Stromal cell of bone marrow (primary cell): ENCODE measurements at regions not wholly inside any gene's neighbourhood (a gene's known extent, or its start where the extent isn't known, plus 50 kb on each side); places are given as distances from the start of the nearest gene placed in this dataset.
"Not testable (repeated sequence)": the region's sequence is repeated elsewhere in the genome, so short reads cannot be mapped to it uniquely, and the experiment has no call there.

Source experiments
- DNase-seq: peaks from one replicate; pipeline ENCODE4 v3.0.0-alpha.2; 2012; ENCODE audit warnings: low read depth

DNA sequence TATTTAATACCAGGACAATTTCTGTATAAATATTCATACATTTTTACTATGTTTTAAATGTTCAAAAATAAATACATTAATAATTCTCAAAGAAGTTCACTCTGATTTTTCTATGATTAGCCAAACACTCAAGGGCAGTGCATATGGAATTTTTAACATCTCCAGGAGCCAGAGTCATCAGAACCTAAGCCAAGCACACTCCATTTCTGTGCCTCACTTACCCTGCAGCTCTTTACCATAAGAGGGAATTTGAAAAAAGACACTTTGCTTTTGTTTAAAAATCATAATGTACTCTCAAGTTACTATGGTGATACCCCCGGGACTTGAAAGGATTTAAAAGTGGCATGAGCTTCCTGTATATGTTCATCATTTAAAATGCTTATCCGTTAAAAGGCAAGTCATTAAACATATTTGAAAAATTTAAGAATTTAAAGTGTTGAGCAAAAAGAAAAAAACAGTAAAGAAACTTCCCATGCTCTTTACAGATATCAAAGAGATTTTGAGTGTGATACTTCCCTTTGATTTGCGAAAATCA lies 747.4 kb upstream of the NECTIN3 start:
- no peak for DNase-seq

DNA sequence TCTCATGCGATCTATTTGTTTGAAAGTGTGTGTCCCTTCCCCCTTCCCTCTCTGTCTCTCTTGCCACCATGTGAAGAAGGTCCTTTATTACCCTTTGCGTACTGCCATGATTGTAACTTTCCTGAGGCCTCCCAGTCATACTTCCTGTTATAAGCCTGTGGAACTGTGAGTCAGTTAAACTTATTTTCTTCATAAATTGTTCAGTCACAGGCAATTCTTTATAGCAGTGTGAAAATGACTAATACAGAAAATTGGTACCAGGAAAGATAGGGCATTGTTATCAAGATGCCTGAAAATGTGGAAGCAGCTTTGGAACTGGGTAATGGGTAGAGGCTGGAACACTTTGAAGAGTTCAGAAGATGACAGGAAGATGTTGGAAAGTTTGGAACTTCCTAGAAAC lies 743.7 kb upstream of the NECTIN3 start:
- DNase-seq = no peak

DNA sequence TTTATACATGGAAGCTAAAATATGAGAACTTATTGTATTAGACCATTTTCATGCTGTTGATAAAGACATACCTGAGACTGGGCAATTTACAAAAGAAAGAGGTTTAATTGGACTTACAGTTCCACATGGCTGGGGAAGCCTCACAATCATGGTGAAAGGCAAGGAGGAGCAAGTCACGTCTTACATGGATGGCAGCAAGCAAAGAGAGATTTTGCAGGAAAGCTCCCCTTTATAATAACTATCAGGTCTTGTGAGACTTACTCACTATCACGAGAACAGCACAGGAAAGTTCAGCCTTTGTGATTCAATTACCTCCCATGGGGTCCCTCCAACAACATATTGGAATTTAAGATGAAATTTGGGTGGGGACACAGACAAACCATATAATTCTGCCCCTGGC lies 740.1 kb upstream of the NECTIN3 start:
- not testable (repeated sequence) for DNase-seq

DNA sequence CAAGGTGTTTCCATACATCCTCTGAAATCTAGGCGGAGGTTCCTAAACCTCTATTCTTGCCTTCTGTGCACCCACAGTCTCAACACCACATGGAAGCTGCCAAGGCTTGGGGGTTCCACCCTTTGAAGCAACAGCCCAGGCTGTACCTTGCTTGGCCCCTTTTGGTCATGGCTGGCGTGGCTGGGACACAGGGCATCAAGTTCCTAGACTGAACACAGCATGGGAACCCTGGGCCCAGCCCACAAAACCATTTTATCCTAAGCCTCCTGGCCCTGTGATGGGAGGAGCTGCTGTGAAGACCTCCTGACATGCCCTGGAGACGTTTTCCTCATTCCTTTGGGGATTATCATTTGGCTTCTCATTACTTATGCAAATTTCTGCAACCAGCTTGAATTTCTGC lies 739.0 kb upstream of the NECTIN3 start:
- DNase-seq = no peak

DNA sequence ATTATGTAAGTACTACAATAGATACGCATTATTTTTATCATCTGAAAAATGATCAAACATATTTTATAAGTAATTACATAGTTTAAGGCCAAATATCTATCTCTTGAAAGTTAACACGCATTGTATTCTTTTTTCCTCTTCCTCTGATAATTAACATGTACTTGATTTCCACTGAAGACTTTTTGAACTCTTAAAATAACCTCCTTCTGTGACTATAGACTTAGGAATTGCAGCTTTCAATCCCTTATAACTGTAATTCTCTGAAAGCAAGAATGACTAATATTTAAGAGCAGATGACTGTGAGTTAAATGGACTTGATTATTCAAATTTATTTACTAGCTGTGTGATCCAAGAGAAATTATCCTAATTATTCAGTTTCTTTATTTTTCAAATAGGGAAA lies 730.6 kb upstream of the NECTIN3 start:
- peak; percentile 29 for DNase-seq

DNA sequence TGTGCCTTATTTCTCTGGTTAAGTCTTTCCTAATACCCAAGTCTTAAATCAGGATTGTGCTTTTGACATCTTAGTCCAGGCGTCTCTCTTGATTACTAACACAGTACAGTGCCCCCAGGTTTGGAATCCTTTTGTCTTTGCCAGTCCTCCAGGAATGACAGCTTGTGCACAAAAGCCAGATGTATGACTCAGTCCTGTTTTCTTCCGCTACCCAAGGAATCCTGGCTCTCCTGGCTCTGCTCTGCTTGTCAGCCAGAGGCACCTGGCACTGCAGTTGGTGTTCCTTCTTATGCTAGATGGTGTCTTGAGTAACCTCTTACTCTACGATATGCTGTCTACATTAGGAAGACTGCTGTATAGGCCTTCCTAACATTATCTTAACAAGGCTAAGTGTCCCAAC lies 728.2 kb upstream of the NECTIN3 start:
- no peak for DNase-seq

DNA sequence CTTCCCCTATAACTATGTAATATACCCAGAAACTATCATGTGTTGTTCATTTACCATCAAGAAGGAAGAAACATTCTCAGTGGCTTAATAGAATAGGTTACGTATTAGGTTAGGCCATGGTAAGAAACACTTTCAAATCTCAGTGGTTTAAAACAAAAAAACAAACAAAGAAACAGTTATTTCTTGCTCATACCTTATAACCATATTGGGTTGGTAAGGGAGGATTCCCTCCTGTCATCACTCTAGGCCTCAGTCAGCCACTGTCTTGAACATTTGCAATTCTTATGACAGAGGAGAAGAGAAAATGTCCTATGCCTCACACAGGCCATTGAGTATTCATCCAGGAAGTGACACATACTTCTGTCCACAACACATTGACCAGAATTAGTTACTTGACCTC lies 727.7 kb upstream of the NECTIN3 start:
- DNase-seq = peak; percentile 9

DNA sequence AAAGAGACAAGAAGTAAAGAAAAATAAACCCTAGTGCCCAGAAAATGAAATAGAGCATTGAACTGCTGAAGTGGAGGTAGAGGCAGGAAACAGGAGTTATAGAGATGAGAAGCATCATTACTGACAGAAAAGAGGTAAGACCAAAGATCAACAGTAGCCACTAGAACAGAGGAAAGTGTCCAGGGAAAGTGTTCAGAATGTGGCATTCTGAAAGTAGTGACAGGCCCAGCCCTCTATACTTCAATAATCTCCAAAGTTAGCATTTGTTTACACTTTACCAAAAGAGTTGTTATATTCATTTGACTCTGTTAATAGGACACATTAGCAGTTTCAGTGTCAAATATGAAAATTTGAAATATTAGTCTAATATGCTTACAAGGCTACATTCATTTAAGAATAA lies 727.1 kb upstream of the NECTIN3 start:
- DNase-seq = no peak

DNA sequence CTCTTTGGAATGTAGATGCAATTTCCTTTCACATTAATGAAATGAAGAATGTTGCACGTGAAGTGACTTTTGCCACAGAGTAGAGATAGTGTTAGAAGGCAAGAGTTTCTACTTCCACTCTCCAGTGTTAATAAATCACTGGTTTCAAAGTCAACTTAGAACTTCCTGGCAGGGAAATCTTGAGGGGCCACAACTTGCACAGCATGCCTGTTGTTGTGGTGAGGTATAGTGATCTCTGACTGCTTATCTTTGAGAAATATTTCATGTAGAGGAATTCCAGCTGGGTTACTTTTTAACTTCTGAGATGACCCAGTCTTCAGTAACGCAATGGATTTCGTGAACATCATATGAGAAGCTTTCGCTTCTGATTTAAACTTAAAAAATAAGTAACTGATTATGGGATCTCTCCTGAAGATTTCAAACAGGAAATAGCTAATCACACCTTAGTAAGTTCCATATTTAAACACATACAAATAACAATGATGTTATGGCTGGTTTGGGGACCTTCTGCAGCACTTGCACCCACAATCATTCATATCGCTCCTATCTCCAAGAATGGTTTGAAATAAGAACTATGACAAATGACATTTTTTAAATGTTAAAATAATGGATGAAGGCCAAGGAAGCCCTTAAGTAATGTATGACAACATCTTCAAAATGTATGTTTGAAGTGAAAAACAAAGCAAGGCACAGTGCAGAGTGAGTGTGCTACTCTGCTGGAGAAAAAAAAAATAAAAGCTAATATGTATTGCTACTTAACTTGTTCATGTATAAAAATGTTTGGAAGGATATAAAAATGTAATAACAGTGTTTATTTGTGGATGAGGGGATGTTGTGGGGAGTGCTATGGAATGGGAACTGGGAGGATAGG lies 726.5 kb upstream of the NECTIN3 start:
- DNase-seq = no peak

DNA sequence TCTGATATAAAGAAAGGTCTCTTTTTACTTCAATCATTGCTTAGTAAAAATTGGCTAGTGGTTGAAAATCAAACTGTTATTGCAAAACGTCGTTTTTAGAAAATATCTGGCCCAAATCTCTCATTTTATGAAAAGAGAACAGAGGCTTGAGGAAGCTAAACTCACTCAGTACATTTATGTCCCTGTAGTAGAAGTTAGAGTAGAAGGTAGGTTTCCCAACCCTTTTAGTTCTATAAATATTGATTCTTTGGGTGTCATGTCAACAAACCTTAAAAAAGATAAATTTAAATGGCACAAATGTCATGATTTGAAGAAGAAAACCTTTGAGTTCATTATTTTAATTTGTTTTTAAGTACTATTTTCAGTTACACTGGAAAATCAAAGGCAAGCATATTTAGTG lies 722.3 kb upstream of the NECTIN3 start:
- DNase-seq = no peak

DNA sequence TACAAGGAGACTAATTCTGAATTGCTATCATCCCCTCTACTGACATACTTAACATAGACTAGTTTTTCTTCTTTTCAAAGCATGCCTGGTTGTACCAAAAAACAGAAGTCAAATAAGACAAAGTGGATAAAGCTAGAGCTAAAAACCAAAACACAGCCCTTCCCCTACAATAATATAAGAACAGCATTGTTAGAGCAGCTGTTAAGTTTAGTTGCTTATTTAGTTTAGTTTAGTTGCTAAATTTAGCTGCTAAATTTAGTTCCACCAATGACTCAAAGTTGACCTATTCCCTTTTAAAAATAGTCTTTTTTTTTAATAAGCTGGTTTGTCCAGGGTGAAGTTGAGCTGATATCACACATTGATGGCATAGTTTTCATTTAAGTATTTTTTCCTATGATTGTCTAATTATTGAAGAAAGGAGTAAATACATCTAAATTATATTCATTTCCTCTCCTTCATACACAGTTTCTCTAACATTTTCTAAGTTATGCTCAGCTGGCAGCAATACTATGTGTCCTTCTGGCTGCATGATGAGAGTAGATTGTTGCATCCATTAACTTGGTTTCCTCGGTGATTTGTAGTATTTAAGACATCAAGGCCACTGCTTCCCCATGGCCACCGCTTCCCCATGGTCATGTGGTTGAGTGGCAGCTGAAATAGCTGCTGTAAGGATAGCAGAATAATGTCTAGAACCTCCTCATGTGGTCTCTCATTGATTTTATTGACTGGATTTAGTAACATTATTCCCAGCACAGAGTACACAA lies 718.6 kb upstream of the NECTIN3 start:
- no peak for DNase-seq

DNA sequence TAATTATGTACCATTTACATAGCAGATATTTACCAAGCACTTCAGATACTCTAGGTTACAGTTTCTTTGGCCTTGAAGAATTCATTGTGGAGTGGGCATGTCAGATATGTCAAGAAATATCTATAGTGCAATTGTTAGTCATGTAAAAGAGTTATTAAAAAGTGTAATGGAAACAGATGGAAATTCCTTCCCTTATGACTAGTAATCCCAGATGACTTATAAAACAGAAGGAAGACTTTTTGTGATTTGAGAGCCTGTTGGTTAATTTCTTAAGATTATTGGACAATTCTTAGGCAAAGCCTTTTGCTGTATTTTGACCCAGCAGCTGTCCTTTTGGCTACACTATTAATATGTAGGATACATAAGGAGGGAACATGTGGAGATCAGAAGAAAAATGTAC lies 708.9 kb upstream of the NECTIN3 start:
- DNase-seq = peak; percentile 44

DNA sequence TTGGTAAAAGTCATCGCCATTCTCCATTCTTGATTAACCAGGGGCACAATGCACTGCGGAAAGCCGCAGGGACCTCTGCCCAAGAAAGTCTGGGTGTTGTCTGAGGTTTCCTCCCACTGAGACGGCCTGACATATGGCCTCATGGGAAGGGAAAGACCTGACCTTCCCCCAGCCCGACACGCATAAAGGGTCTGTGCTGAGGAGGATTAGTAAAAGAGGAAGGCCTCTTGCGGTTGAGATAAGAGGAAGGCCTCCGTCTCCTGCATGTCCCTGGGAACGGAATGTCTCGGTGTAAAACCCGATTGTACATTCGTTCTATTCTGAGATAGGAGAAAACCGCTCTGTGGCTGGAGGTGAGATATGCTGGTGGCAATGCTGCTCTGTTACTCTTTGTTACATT lies 704.3 kb upstream of the NECTIN3 start:
- not testable (repeated sequence) for DNase-seq

DNA sequence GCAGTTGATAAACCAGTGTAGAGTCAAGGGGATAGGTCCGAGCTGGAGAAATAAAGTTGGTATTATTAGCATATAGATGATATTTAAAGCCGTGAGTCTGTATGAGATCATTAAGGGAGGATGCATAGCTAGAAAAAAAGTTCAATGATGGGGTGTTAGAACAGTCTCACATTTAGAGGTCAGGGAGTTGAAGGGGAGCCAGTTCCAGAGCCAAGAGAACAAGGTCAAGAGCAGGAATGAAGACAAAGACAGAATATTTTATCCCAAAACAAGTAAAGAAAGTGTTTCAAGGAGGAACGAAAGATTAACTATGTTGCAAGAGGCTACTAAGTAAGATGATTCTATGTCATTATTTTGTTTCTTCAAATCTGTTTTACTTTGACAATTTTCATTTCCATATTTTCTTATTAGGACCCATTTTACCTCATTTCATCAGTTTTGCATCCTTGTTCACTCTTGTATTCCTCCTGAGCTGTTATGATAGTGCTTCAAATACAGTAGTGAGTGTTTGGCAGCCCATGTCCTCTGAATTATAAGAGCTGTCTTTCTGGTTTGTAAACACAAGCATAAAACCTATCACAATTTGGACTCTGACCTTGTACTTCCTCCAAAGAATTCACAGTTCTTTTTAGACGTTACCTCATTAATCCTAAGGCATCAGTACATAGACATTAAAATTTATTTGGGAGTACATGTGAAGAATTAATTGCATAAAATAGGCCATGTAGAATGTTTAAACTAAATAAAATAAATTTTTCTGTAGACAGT lies 695.7 kb upstream of the NECTIN3 start:
- no peak for DNase-seq

DNA sequence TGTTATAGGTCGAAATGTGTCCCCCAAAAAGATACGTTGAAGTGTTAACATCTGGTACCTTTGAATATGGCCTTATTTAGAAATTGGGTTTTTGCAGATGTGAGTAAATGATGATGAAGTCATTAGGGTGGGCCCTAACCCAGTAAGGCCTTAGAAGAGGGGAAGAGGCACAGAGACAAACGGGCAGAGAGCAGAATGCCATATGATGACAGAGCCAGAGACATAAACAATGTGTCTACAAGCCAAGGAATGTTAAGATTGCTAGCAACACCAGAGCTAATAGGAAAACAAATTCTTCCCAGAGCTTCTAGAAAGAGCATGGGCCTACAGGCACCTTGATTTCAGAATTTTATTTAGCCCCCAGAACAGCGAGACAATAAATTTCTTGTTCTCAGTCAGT lies 693.1 kb upstream of the NECTIN3 start:
- no peak for DNase-seq

DNA sequence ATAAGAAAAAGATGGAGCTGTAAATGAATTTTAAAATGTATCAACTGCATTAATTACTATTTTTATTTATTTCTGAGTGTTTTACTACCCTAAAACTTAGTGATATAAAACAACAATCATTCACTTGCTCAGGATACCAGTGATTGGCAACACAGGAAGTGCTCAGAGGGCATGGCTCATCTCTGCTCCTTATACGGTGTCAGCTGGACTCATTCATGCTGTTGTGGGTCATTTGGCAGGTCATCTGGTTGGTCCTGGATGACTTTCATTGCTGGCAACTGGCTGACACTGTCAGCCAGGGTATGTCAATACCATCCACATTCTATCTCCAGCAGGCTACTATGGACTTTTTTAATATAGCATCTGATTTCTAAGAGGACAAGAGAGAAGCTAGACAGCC lies 689.6 kb upstream of the NECTIN3 start:
- DNase-seq = no peak

DNA sequence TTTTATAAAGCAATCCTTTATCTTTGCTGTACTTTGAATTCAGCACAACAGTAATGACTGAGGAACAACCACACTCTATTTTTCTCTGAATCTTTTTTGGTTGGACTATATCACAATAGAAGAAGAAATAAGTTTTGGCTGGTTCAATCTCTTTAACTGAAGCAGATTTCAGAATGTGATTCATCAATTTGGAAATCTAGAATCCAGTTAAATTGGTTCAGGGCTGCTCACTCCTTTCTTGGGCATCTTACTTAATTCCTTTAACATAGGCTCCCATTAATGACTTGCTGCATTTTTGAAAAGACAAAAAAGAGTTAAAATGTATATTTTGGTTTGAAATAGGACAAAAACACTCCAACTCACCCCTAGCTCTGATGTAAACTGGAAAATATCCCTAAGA lies 688.3 kb upstream of the NECTIN3 start:
- no peak for DNase-seq

DNA sequence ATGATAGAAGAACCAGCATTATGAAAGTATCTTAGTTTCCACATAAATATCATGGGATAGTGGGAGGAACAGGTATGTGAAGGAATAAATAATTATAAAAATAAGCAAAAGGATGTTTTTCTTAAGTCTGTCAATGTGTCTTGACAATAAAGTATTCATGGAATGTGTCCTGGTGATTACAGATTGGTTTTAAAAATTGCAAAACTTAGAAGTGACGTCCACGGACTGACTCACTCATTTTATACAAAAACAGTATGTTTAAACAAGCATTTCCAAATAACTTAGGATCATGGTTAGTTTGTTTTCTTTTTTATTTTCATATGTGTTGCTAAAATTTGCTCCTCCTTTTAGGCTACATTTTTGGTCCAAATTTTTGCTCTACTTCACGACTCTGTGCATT lies 687.0 kb upstream of the NECTIN3 start:
- DNase-seq = no peak

DNA sequence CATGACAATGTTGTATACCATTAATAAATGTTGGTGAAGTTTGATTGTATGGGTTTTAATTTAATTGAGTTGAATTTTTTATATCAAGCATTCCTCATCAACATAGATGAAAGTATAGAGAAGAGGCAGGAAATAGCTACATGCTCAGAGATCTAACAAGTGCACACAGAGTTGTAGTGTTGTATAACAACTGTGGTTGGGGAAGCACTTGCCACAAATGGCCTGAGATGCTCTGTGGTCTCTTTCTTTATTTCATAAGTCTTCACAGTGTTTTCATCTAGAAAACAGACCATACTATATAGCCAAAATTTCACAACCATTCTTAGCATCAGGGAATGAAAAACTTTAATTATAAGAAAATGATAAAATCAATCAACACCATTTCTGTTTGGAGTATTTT lies 682.6 kb upstream of the NECTIN3 start:
- no peak for DNase-seq

DNA sequence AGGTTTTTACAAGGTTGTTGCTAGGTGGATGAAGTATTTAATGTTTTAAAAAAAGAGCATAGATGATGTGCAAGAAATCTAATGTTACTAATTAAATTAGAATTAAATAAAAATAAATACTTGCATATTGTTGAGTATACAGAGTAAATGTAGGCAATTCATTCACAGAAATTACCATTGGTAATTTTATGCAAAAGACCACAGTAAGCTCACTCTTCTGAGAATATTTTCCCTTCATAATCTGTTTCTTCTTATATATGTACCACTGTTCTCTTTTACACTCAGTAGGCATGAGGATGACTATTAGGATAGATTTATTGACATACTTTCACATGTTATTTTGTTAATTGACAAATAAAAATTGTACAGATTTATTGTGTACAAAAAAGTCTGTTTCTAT lies 681.2 kb upstream of the NECTIN3 start:
- DNase-seq = no peak

DNA sequence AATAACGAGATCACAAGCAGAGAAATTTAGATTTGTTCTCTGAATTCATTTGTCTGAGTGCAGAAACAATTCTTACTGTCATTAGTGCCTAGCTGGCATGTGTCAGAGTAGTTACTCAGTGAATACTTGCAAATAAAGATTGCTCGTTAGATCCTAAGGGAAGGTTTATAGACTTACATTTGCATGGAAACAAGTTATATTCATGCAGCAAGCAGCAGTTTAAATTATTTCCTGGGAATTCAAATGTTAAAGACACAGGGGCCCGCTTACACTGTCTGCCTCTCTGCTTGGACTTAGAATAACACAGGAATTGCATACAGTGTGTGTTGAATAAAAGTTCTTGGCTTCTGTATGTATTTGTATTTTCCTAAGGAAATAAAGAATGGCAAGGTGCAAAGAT lies 680.6 kb upstream of the NECTIN3 start:
- no peak for DNase-seq

DNA sequence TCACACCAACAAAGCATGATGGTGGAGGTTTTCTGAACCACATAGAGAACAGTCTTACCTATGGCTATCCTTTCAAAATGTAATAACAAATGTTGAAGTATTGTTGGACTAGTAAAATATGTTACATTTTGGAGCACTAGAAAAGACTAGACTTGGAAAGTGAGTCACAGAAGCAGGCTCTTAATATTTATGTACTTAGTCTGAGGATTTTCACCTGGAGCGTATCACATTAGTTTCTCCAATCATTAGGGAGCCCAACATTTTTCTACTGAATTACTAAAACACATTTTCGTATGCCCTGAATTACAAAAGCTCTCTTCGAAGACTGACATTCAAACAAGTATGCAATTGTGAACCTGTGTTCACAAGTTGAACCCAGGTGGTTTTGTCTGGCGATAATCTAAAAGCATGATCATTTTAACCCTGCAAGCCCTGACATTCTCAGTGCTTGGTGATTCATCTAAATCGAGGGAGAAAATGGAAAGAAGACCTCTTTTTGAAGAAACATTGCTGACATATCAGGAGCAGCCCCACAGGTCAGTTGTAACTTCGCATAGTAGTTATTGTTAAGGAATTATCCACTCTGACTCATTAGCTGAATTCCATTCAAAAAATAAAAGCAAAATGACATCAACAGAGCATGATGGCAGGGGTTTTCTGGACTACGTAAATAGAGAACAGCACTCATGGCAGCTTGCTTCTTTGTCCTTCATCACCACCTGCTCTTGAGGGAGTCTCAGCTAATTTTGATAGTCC lies 679.8 kb upstream of the NECTIN3 start:
- no peak for DNase-seq
